Memory B cell (primary cell): ENCODE measurements at regions not wholly inside any gene's neighbourhood (a gene's known extent, or its start where the extent isn't known, plus 50 kb on each side); places are given as distances from the start of the nearest gene placed in this dataset.

Experiments used
- ATAC-seq: fragments of 150-1000 bp; cut with Tn5 transposase; 2 replicates; pipeline ENCODE4 v1.10.0; 2021; ENCODE audit warnings: low read depth, mild to moderate bottlenecking, moderate library complexity
- DNase-seq, 2 donors: peaks; one replicate each; pipeline ENCODE4 v3.0.0; 2022; ENCODE audit warnings: low spot score in 2 of 2
- H3K27ac Mint-ChIP-seq: one replicate; pipeline ENCODE4 v1.8.0; 2022; ENCODE audit warnings: mild to moderate bottlenecking, moderate library complexity, mixed read lengths
- H3K27me3 Mint-ChIP-seq: one replicate; pipeline ENCODE4 v1.8.0; 2022; ENCODE audit warnings: mixed read lengths
- H3K36me3 Mint-ChIP-seq: one replicate; pipeline ENCODE4 v1.8.0; 2022; ENCODE audit warnings: mild to moderate bottlenecking, mixed read lengths
- H3K4me1 Mint-ChIP-seq: one replicate; pipeline ENCODE4 v1.8.0; 2022; ENCODE audit warnings: mixed read lengths
- H3K4me3 Mint-ChIP-seq: one replicate; pipeline ENCODE4 v1.8.0; 2022; ENCODE audit warnings: mild to moderate bottlenecking, moderate library complexity, mixed read lengths
- H3K9me3 Mint-ChIP-seq: one replicate; pipeline ENCODE4 v1.8.0; 2022; ENCODE audit warnings: mixed read lengths

- H3K4me1 Mint-ChIP-seq = no peaks in the 10 kb centered on the region
- no peaks in the 10 kb centered on the region for H3K9me3 Mint-ChIP-seq
- H3K27me3 Mint-ChIP-seq = peaks cover 4% of the 10 kb centered on the region
- no peak overlapping the region for H3K27ac Mint-ChIP-seq
- no peak for ATAC-seq
- no peak for DNase-seq
- no peaks in the 10 kb centered on the region for H3K36me3 Mint-ChIP-seq
- H3K4me3 Mint-ChIP-seq = no peak overlapping the region
Measured at GRCh38 chr5:155959082-155959481, 367.9 kb upstream of the SGCD start.

GRCh38 chr5:155960177-155960576 lies 366.8 kb upstream of the SGCD start:
- Mint-ChIP-seq H3K9me3 (no peaks in the 10 kb centered on the region), H3K36me3 (no peaks in the 10 kb centered on the region), H3K27ac (no peak overlapping the region), H3K4me3 (no peak overlapping the region), H3K4me1 (no peaks in the 10 kb centered on the region), H3K27me3 (peaks cover 4% of the 10 kb centered on the region)
- no peak for ATAC-seq
- no peak for DNase-seq

- ATAC-seq (no peak), DNase-seq (no peak)
- Mint-ChIP-seq H3K27ac (no peak overlapping the region), H3K27me3 (no peaks in the 10 kb centered on the region), H3K4me3 (no peak overlapping the region), H3K36me3 (no peaks in the 10 kb centered on the region), H3K4me1 (no peaks in the 10 kb centered on the region), H3K9me3 (peaks cover 5% of the 10 kb centered on the region)
Measured at GRCh38 chr5:155969537-155969936, 357.4 kb upstream of the SGCD start.

GRCh38 chr5:155974369-155974768 lies 352.6 kb upstream of the SGCD start:
- Mint-ChIP-seq H3K4me1 (no peaks in the 10 kb centered on the region), H3K36me3 (no peaks in the 10 kb centered on the region), H3K4me3 (no peak overlapping the region), H3K27me3 (peaks cover 6% of the 10 kb centered on the region), H3K27ac (no peak overlapping the region), H3K9me3 (no peaks in the 10 kb centered on the region)
- ATAC-seq (no peak), DNase-seq (no peak)

- Mint-ChIP-seq H3K4me3 (no peak overlapping the region), H3K27ac (no peak overlapping the region), H3K27me3 (peaks cover 6% of the 10 kb centered on the region), H3K36me3 (no peaks in the 10 kb centered on the region), H3K9me3 (no peaks in the 10 kb centered on the region), H3K4me1 (no peaks in the 10 kb centered on the region)
- ATAC-seq (no peak), DNase-seq (no peak)
Measured at GRCh38 chr5:155978850-155979249, 348.1 kb upstream of the SGCD start.

GRCh38 chr5:155982354-155982753 lies 344.6 kb upstream of the SGCD start:
- no peak overlapping the region for H3K27ac Mint-ChIP-seq
- no peak overlapping the region for H3K4me3 Mint-ChIP-seq
- ATAC-seq = no peak
- H3K4me1 Mint-ChIP-seq = no peaks in the 10 kb centered on the region
- DNase-seq = no peak
- no peaks in the 10 kb centered on the region for H3K36me3 Mint-ChIP-seq
- H3K9me3 Mint-ChIP-seq = no peaks in the 10 kb centered on the region
- no peaks in the 10 kb centered on the region for H3K27me3 Mint-ChIP-seq

- no peaks in the 10 kb centered on the region for H3K4me1 Mint-ChIP-seq
- ATAC-seq (no peak), DNase-seq (no peak)
- H3K4me3 Mint-ChIP-seq = no peak overlapping the region
- H3K27me3 Mint-ChIP-seq = no peaks in the 10 kb centered on the region
- H3K9me3 Mint-ChIP-seq = no peaks in the 10 kb centered on the region
- no peaks in the 10 kb centered on the region for H3K36me3 Mint-ChIP-seq
- no peak overlapping the region for H3K27ac Mint-ChIP-seq
Measured at GRCh38 chr5:155983954-155984353, 343.0 kb upstream of the SGCD start.

- H3K4me3 Mint-ChIP-seq = no peak overlapping the region
- DNase-seq = no peak
- no peak for ATAC-seq
- H3K4me1 Mint-ChIP-seq = no peaks in the 10 kb centered on the region
- no peaks in the 10 kb centered on the region for H3K36me3 Mint-ChIP-seq
- no peak overlapping the region for H3K27ac Mint-ChIP-seq
- no peaks in the 10 kb centered on the region for H3K9me3 Mint-ChIP-seq
- no peaks in the 10 kb centered on the region for H3K27me3 Mint-ChIP-seq
Measured at GRCh38 chr5:155987265-155987810, 339.6 kb upstream of the SGCD start.

GRCh38 chr5:155989879-155990278 lies 337.1 kb upstream of the SGCD start:
- ATAC-seq (no peak), DNase-seq (no peak)
- H3K4me1 Mint-ChIP-seq = no peaks in the 10 kb centered on the region
- H3K27ac Mint-ChIP-seq = no peak overlapping the region
- H3K4me3 Mint-ChIP-seq = no peak overlapping the region
- peaks cover 5% of the 10 kb centered on the region for H3K27me3 Mint-ChIP-seq
- no peaks in the 10 kb centered on the region for H3K36me3 Mint-ChIP-seq
- H3K9me3 Mint-ChIP-seq = no peaks in the 10 kb centered on the region

- H3K4me3 Mint-ChIP-seq = no peak overlapping the region
- DNase-seq (no peak), ATAC-seq (no peak)
- no peaks in the 10 kb centered on the region for H3K9me3 Mint-ChIP-seq
- no peak overlapping the region for H3K27ac Mint-ChIP-seq
- H3K36me3 Mint-ChIP-seq = no peaks in the 10 kb centered on the region
- H3K4me1 Mint-ChIP-seq = no peaks in the 10 kb centered on the region
- H3K27me3 Mint-ChIP-seq = peaks cover 8% of the 10 kb centered on the region
Measured at GRCh38 chr5:155996123-155996522, 330.8 kb upstream of the SGCD start.

- no peak for DNase-seq
- Mint-ChIP-seq H3K27me3 (peaks cover 6% of the 10 kb centered on the region), H3K27ac (no peak overlapping the region), H3K36me3 (no peaks in the 10 kb centered on the region), H3K4me3 (no peak overlapping the region), H3K9me3 (no peaks in the 10 kb centered on the region), H3K4me1 (no peaks in the 10 kb centered on the region)
- ATAC-seq = no peak
Measured at GRCh38 chr5:155998257-155998656, 328.7 kb upstream of the SGCD start.

- H3K9me3 Mint-ChIP-seq = no peaks in the 10 kb centered on the region
- H3K4me1 Mint-ChIP-seq = no peaks in the 10 kb centered on the region
- no peak overlapping the region for H3K4me3 Mint-ChIP-seq
- H3K36me3 Mint-ChIP-seq = no peaks in the 10 kb centered on the region
- H3K27me3 Mint-ChIP-seq = peaks cover 3% of the 10 kb centered on the region
- no peak for DNase-seq
- ATAC-seq = no peak
- no peak overlapping the region for H3K27ac Mint-ChIP-seq
Measured at GRCh38 chr5:156000115-156000514, 326.8 kb upstream of the SGCD start.

GRCh38 chr5:156004754-156005153 lies 322.2 kb upstream of the SGCD start:
- no peaks in the 10 kb centered on the region for H3K27me3 Mint-ChIP-seq
- no peak for ATAC-seq
- no peak overlapping the region for H3K27ac Mint-ChIP-seq
- H3K36me3 Mint-ChIP-seq = no peaks in the 10 kb centered on the region
- no peak for DNase-seq
- no peak overlapping the region for H3K4me3 Mint-ChIP-seq
- no peaks in the 10 kb centered on the region for H3K9me3 Mint-ChIP-seq
- no peaks in the 10 kb centered on the region for H3K4me1 Mint-ChIP-seq

- no peaks in the 10 kb centered on the region for H3K9me3 Mint-ChIP-seq
- DNase-seq (no peak), ATAC-seq (no peak)
- no peaks in the 10 kb centered on the region for H3K4me1 Mint-ChIP-seq
- H3K36me3 Mint-ChIP-seq = no peaks in the 10 kb centered on the region
- H3K4me3 Mint-ChIP-seq = no peak overlapping the region
- H3K27me3 Mint-ChIP-seq = no peaks in the 10 kb centered on the region
- H3K27ac Mint-ChIP-seq = no peak overlapping the region
Measured at GRCh38 chr5:156006026-156006647, 320.8 kb upstream of the SGCD start.

- Mint-ChIP-seq H3K9me3 (no peaks in the 10 kb centered on the region), H3K4me3 (no peak overlapping the region), H3K27ac (no peak overlapping the region), H3K4me1 (no peaks in the 10 kb centered on the region), H3K27me3 (no peaks in the 10 kb centered on the region), H3K36me3 (no peaks in the 10 kb centered on the region)
- ATAC-seq (no peak), DNase-seq (no peak)
Measured at GRCh38 chr5:156008844-156009243, 318.1 kb upstream of the SGCD start.
